ENCODE measurements at regions not wholly inside any gene's neighbourhood (a gene's known extent, or its start where the extent isn't known, plus 50 kb on each side); places are given as distances from the start of the nearest gene placed in this dataset.

DNA sequence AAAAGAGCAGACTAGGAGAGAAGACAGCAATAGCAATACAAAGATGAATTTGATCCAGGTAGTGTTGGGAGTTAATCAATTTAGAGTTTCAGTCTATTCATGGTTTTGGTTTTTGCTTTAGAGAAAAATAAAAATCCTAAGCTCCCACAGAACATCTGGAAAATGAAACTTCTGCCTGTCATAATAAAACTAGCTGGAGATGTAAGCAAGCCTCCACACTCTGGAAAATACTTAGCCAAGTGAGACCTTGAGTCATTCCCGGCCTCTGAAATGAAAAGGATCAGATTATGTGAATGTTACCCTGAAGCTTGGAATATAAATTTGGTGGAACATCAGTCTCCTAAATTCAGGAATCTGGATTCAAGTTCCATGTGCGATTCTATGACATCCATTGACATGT is 485.6 kb upstream of the SPRED2 start:
- no peak overlapping the region for H3K56ac ChIP-seq (replicated peaks; ENCODE audit: insufficient read length, low read depth, low read length)

More for the DNA sequence above, 485.6 kb upstream of the SPRED2 start:
- ChIA-PET POLR2A (ENCODE audit: partially characterized antibody) (no interaction called here), CTCF (ENCODE audit: partially characterized antibody) (interaction anchor here (1.3 to 1.9 kb wide), 7 partner anchors 16 to 511 kb away, joined by 3 to 15 read pairs (median 3); no protein-coding TSS in a partner anchor)
- Histone ChIP-seq H3K36me3 (ENCODE audit: control insufficient read depth in 2 of 4, insufficient read depth in 4 of 4, low read length in 3 of 4) (no peaks in the 10 kb centered on the region), H3K18ac (ENCODE audit: extremely low read depth, low read length) (no peak overlapping the region), H3K79me1 (ENCODE audit: low read depth, low read length) (no peaks in the 10 kb centered on the region), H3K9me3 (ENCODE audit: insufficient read depth in 2 of 2, low read depth in 1 of 2, low read length in 1 of 2) (no peaks in the 10 kb centered on the region), H2BK12ac (ENCODE audit: low read depth, low read length) (no peak overlapping the region), H4K91ac (replicated peaks; ENCODE audit: insufficient read length, low read length) (no peak overlapping the region), H2BK20ac (ENCODE audit: low read length) (no peak overlapping the region), H4K20me1 (replicated peaks in 1 of 2; ENCODE audit: control insufficient read depth in 1 of 2, insufficient read depth in 2 of 2, low read length in 2 of 2) (no peaks in the 10 kb centered on the region), H3K27ac (ENCODE audit: low read depth, low read length) (no peak overlapping the region), H4K5ac (ENCODE audit: insufficient read length, low read depth, low read length) (no peak overlapping the region), H3K4ac (replicated peaks; ENCODE audit: insufficient read length, low read depth, low read length) (no peak overlapping the region), H3K27me3 (replicated peaks in 1 of 4; ENCODE audit: control insufficient read depth in 3 of 4, extremely low read depth in 1 of 4, insufficient read depth in 3 of 4, low read length in 3 of 4) (no peaks in the 10 kb centered on the region), H2AFZ (ENCODE audit: low read length) (no peak overlapping the region), H3K14ac (ENCODE audit: insufficient read length) (no peak overlapping the region), H2BK15ac (ENCODE audit: low read length) (no peak overlapping the region), H3K4me3 (ENCODE audit: extremely low read depth in 1 of 4, insufficient read depth in 2 of 4, low read depth in 3 of 4, low read length in 4 of 4) (no peak overlapping the region), H3K9ac (replicated peaks in 1 of 4; ENCODE audit: extremely low read depth in 1 of 4, low read depth in 3 of 4, low read length in 3 of 4) (no peak overlapping the region), H4K8ac (ENCODE audit: extremely low read depth, insufficient read depth, low read length) (no peak overlapping the region), H3K4me1 (replicated peaks in 1 of 4; ENCODE audit: control insufficient read depth in 3 of 4, insufficient read depth in 4 of 4, low read length in 3 of 4) (peaks cover 0 to 2% (median 0%) of the 10 kb centered on the region in 4 experiments; a peak in 1 of 7 replicates), H2BK5ac (ENCODE audit: low read depth, low read length) (no peak overlapping the region), H2AK5ac (ENCODE audit: low read depth, low read length) (no peak overlapping the region), H2BK120ac (replicated peaks; ENCODE audit: low read depth, low read length) (no peak overlapping the region), H3K23ac (ENCODE audit: insufficient read length) (no peak overlapping the region), H3K4me2 (ENCODE audit: insufficient read depth in 1 of 2, low read depth in 2 of 2, low read length in 2 of 2) (no peak overlapping the region), H3K23me2 (ENCODE audit: low read depth, low read length) (no peaks in the 10 kb centered on the region), H3K79me2 (ENCODE audit: control insufficient read depth in 1 of 2, insufficient read depth in 2 of 2, low read length in 2 of 2) (no peaks in the 10 kb centered on the region)
- 91% methylated on average over 2 of the region's 2 CpGs; no CpG with 5 or more reads in 1 of the 2 experiments for WGBS, 2 experiments (ENCODE audit: extremely low coverage in 1 of 2, insufficient coverage in 1 of 2, insufficient read length in 1 of 2, insufficient replicate concordance in 2 of 2, low coverage in 1 of 2, low lambda C conversion rate in 2 of 2, missing lambda C conversion rate in 1 of 2)
- FAIRE-seq (no peak), DNase-seq (ENCODE audit: low read depth in 1 of 2, low spot score in 2 of 2) (no peak)
- TF ChIP-seq MAFK (IDR thresholded peaks at IDR 0.05; ENCODE audit: low read depth, low read length) (no peak), GTF2F1 (IDR thresholded peaks at IDR 0.05; ENCODE audit: borderline replicate concordance, low read depth, low read length) (no peak), PHF8 (conservative IDR thresholded peaks at IDR 0.05; ENCODE audit: low read depth, low read length) (no peak)
